ENCODE measurements at regions not wholly inside any gene's neighbourhood (a gene's known extent, or its start where the extent isn't known, plus 50 kb on each side); places are given as distances from the start of the nearest gene placed in this dataset.

DNA sequence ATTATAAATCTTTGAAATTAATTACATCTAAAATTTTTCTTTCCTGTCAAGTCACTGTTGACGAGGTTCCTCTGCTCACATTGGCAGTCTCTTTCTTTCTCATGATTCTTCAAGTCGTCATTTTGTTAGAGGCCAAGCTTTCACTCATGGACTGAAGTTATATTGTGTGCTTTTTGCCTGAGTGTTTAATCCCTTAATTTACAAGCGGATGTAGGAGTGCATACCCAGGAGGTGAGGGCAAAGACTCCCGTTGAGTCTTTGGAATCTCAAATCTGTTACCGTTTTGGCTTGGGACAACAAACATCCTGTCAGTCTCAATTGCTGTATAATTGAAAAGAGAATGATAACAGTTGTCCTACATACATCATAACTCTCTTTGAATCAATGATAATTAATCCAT lies 345.0 kb downstream of the TRIML1 start:
- TF ChIP-seq, protein P1, sequence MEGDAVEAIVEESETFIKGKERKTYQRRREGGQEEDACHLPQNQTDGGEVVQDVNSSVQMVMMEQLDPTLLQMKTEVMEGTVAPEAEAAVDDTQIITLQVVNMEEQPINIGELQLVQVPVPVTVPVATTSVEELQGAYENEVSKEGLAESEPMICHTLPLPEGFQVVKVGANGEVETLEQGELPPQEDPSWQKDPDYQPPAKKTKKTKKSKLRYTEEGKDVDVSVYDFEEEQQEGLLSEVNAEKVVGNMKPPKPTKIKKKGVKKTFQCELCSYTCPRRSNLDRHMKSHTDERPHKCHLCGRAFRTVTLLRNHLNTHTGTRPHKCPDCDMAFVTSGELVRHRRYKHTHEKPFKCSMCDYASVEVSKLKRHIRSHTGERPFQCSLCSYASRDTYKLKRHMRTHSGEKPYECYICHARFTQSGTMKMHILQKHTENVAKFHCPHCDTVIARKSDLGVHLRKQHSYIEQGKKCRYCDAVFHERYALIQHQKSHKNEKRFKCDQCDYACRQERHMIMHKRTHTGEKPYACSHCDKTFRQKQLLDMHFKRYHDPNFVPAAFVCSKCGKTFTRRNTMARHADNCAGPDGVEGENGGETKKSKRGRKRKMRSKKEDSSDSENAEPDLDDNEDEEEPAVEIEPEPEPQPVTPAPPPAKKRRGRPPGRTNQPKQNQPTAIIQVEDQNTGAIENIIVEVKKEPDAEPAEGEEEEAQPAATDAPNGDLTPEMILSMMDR (IDR thresholded peaks at IDR 0.05) = no peak
- H3K4me1 ChIP-seq = no peaks in the 10 kb centered on the region
- no peak for ATAC-seq
- WGBS, 2 donors = 60 to 67% methylated on average over 5 of the region's 5 CpGs
- H3K27me3 ChIP-seq = no peaks in the 10 kb centered on the region
- no peak for DNase-seq
- H3K36me3 ChIP-seq = no peaks in the 10 kb centered on the region
- peaks cover 0 to 18% (median 0%) of the 10 kb centered on the region in 11 donors for H3K9me3 ChIP-seq
- H3K4me3 ChIP-seq = no peak overlapping the region
- H3K27ac ChIP-seq = no peak overlapping the region
- intact Hi-C loops (cut with DNase I) = no loop called here

DNA sequence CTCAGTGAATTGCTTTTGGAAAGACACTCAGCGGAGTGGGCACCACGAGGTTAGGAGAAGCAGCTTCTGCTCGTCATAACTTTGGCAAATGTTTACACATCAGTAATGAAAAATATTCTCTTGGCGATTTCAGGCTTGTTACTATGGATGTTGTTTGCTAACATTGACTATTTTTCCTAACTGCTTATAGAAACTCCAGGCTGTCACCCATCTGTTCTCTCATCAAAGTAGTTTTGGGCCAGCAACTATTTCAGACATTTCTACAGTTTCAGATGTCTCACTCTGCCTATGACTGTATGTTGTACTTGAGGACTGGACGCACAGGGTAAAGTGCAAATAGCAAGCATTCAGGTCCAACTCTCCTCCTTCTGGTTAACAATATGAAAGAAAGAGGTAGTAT lies 346.7 kb downstream of the TRIML1 start:
- no peaks in the 10 kb centered on the region for H3K36me3 ChIP-seq
- TF ChIP-seq, protein P1 (IDR thresholded peaks at IDR 0.05) = no peak
- WGBS, 2 donors = 73 to 76% methylated on average over 5 of the region's 5 CpGs
- DNase-seq (no peak), ATAC-seq (no peak)
- no peak overlapping the region for H3K27ac ChIP-seq
- H3K4me3 ChIP-seq = no peak overlapping the region
- intact Hi-C loops (cut with DNase I) = no loop called here
- no peaks in the 10 kb centered on the region for H3K27me3 ChIP-seq
- H3K9me3 ChIP-seq = peaks cover 0 to 28% (median 0%) of the 10 kb centered on the region in 11 donors
- no peaks in the 10 kb centered on the region for H3K4me1 ChIP-seq

DNA sequence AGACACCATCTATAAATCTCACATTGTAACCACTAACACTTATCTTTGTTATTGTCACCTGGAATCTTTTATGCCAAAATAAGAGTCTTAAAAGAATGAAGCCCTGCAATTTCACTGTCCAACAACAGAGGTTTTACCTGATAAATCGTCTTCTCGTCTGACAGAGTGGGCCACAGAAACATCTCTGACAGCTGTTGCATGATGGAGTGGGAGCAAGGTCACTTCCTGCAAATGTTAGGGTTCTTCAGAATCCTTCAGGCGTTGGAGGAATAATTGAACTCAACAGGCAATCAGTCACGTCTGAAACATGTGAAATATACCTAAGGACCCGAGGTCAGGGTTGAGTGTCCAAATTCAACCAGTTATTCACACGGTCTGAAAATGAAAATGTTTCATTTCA lies 353.6 kb downstream of the TRIML1 start:
- WGBS, 2 donors = 61% methylated on average over 6 of the region's 6 CpGs
- intact Hi-C loops (cut with DNase I) = no loop called here
- ATAC-seq = no peak

DNA sequence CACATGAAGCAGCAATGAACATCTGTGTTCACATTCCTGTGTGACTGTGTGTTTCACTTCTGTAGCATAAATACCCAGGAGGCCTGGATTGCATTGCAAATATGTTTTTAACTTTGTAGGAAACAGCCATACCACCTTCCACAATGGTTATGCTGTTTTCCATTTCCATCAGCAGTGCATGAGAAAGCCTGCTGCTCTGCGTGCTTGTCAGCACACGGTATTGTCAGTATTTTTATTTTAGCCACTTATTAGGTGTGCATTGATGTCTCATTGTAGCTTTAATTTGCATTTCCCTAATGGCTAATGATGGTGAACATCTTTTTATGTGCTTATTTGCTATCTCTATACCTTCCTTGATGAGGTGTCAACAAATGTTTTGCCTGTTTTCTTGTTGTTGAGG lies 355.9 kb downstream of the TRIML1 start:
- Histone ChIP-seq H3K9me3 (peaks cover 0 to 32% (median 7%) of the 10 kb centered on the region in 11 donors), H3K36me3 (no peaks in the 10 kb centered on the region), H3K27ac (no peak overlapping the region), H3K27me3 (no peaks in the 10 kb centered on the region), H3K4me1 (no peaks in the 10 kb centered on the region), H3K4me3 (no peak overlapping the region)
- 70% methylated on average over 2 of the region's 2 CpGs for WGBS, 2 donors
- intact Hi-C loops (cut with DNase I) = no loop called here
- DNase-seq = no peak
- TF ChIP-seq, protein P1 (IDR thresholded peaks at IDR 0.05) = no peak
- no peak for ATAC-seq

More for the DNA sequence above, 353.6 kb downstream of the TRIML1 start:
- TF ChIP-seq, protein P1 (IDR thresholded peaks at IDR 0.05) = no peak
- no peak for DNase-seq
- no peaks in the 10 kb centered on the region for H3K36me3 ChIP-seq
- H3K27ac ChIP-seq = no peak overlapping the region
- H3K9me3 ChIP-seq = peaks cover 0 to 42% (median 7%) of the 10 kb centered on the region in 11 donors
- no peaks in the 10 kb centered on the region for H3K4me1 ChIP-seq
- H3K4me3 ChIP-seq = no peak overlapping the region
- H3K27me3 ChIP-seq = no peaks in the 10 kb centered on the region

DNA sequence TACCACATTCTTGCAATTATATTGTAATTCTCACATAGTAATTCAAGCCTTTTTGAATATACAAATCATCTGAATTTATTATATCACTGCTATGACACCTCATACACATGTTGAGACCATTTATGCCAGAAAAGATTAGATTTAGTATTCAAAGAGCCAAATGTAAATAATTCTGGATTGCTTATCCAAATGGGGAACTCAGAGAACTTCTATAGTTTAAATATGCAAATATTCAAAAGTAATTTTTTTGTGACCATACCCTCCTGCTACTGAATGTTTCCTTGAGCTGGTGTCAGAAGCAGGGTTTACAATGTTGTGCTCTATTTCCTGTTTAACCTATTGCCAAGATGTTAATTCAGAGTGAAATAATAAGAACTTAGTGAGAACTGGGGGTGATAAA lies 372.2 kb downstream of the TRIML1 start:
- Histone ChIP-seq H3K36me3 (no peaks in the 10 kb centered on the region), H3K27ac (no peak overlapping the region), H3K4me3 (no peak overlapping the region), H3K27me3 (no peaks in the 10 kb centered on the region), H3K9me3 (peaks cover 0 to 9% (median 0%) of the 10 kb centered on the region in 11 donors), H3K4me1 (no peaks in the 10 kb centered on the region)
- intact Hi-C loops (cut with DNase I) = no loop called here
- TF ChIP-seq, protein P1 (IDR thresholded peaks at IDR 0.05) = no peak
- DNase-seq = no peak
- no peak for ATAC-seq
